ENCODE measurements at regions not wholly inside any gene's neighbourhood (a gene's known extent, or its start where the extent isn't known, plus 50 kb on each side); places are given as distances from the start of the nearest gene placed in this dataset.

- no peak for DNase-seq
Observed at GRCh38 chr18:2075499-2075898, 495.8 kb downstream of the METTL4 start.

GRCh38 chr18:2082676-2083075 lies 488.6 kb downstream of the METTL4 start:
- no peak for DNase-seq

GRCh38 chr18:2083691-2084090 lies 487.6 kb downstream of the METTL4 start:
- no peak for DNase-seq

- DNase-seq, result no peak
Observed at GRCh38 chr18:2086439-2086838, 484.9 kb downstream of the METTL4 start.

- DNase-seq, result no peak
Observed at GRCh38 chr18:2087877-2088673, 483.2 kb downstream of the METTL4 start.

- DNase-seq, result no peak
Observed at GRCh38 chr18:2089396-2089795, 481.9 kb downstream of the METTL4 start.

GRCh38 chr18:2091937-2092336 lies 479.4 kb downstream of the METTL4 start:
- no peak for DNase-seq

GRCh38 chr18:2096551-2096950 lies 474.8 kb downstream of the METTL4 start:
- no peak for DNase-seq

- DNase-seq, result no peak
Observed at GRCh38 chr18:2100694-2101213, 470.6 kb downstream of the METTL4 start.

GRCh38 chr18:2102022-2102421 lies 469.3 kb downstream of the METTL4 start:
- no peak for DNase-seq

- DNase-seq, result no peak
Observed at GRCh38 chr18:2103299-2103698, 468.0 kb downstream of the METTL4 start.

- DNase-seq, result peak; percentile 23
Observed at GRCh38 chr18:2104620-2105462, 466.5 kb downstream of the METTL4 start.

GRCh38 chr18:2108591-2108990 lies 462.7 kb downstream of the METTL4 start:
- no peak for DNase-seq

GRCh38 chr18:2111456-2111855 lies 459.8 kb downstream of the METTL4 start:
- no peak for DNase-seq

- no peak for DNase-seq
Observed at GRCh38 chr18:2112435-2113045, 458.8 kb downstream of the METTL4 start.

- no peak for DNase-seq
Observed at GRCh38 chr18:2114289-2114688, 457.0 kb downstream of the METTL4 start.

- no peak for DNase-seq
Observed at GRCh38 chr18:2114765-2115164, 456.5 kb downstream of the METTL4 start.

- DNase-seq, result no peak
Observed at GRCh38 chr18:2121224-2121623, 450.1 kb downstream of the METTL4 start.

GRCh38 chr18:2123077-2123476 lies 448.2 kb downstream of the METTL4 start:
- DNase-seq, result no peak

- DNase-seq, result no peak
Observed at GRCh38 chr18:2134364-2134763, 436.9 kb downstream of the METTL4 start.

GRCh38 chr18:2135309-2135708 lies 436.0 kb downstream of the METTL4 start:
- DNase-seq, result no peak

- DNase-seq, result no peak
Observed at GRCh38 chr18:2138552-2138951, 432.8 kb downstream of the METTL4 start.

- DNase-seq, result no peak
Observed at GRCh38 chr18:2139691-2140090, 431.6 kb downstream of the METTL4 start.

Data from CD4-positive, alpha-beta T cell treated with Interleukin-21 for 1 hour (primary cell).